Astrocyte (in vitro differentiated cells and primary cell): ENCODE measurements at regions not wholly inside any gene's neighbourhood (a gene's known extent, or its start where the extent isn't known, plus 50 kb on each side); places are given as distances from the start of the nearest gene placed in this dataset.
"Not testable (repeated sequence)": the region's sequence is repeated elsewhere in the genome, so short reads cannot be mapped to it uniquely, and the experiment has no call there.

Source experiments
- DNase-seq: peaks from one replicate; pipeline ENCODE4 v3.0.0-alpha.2; 2010; ENCODE audit warnings: low read depth
- FAIRE-seq: peaks from 2 replicates; lab custom pipeline; 2011; peaks lifted over from hg19 to GRCh38; lab: Jason Lieb, UNC
- H2AFZ ChIP-seq: 2 replicates; pipeline ENCODE4 v1.6.0; 2012; ENCODE audit warnings: low read depth, low read length, inconsistent platforms
- H3K27ac ChIP-seq: 2 replicates; pipeline ENCODE4 v1.5.1; 2011; ENCODE audit warnings: low read depth, low read length, inconsistent platforms
- H3K27me3 ChIP-seq: 2 replicates; pipeline ENCODE4 v1.6.0; 2011; ENCODE audit warnings: low read length, inconsistent platforms; ENCODE audit not compliant: insufficient read depth
- H3K36me3 ChIP-seq: 2 replicates; pipeline ENCODE4 v1.5.1; 2011; ENCODE audit warnings: low read length, inconsistent platforms; ENCODE audit not compliant: insufficient read depth
- H3K4me1 ChIP-seq: 2 replicates; pipeline ENCODE4 v1.5.1; 2011; ENCODE audit warnings: low read length, inconsistent platforms; ENCODE audit not compliant: insufficient read depth
- H3K4me2 ChIP-seq: 2 replicates; pipeline ENCODE4 v1.6.0; 2012; ENCODE audit warnings: low read length, inconsistent platforms
- H3K4me3 ChIP-seq: 2 replicates; pipeline ENCODE4 v1.5.1; 2011; ENCODE audit warnings: low read depth, mild to moderate bottlenecking, low read length, inconsistent platforms; ENCODE audit not compliant: insufficient read depth
- H3K79me2 ChIP-seq: 2 replicates; pipeline ENCODE4 v1.6.0; 2012; ENCODE audit warnings: mild to moderate bottlenecking, low read length, inconsistent platforms; ENCODE audit not compliant: insufficient read depth
- H3K9ac ChIP-seq: 2 replicates; pipeline ENCODE4 v1.6.0; 2012; ENCODE audit warnings: mild to moderate bottlenecking, low read length, inconsistent platforms
- H3K9me3 ChIP-seq: 2 replicates; pipeline ENCODE4 v1.5.1; 2012; ENCODE audit warnings: low read depth, mild to moderate bottlenecking, low read length, inconsistent platforms; ENCODE audit not compliant: insufficient read depth
- H4K20me1 ChIP-seq: 2 replicates; pipeline ENCODE4 v1.6.0; 2012; ENCODE audit warnings: low read length, inconsistent platforms; ENCODE audit not compliant: insufficient read depth
- H3K27ac Mint-ChIP-seq: one replicate; pipeline ENCODE4 v1.8.0; 2021; ENCODE audit warnings: mild to moderate bottlenecking, mixed read lengths; ENCODE audit not compliant: unreplicated experiment
- H3K27me3 Mint-ChIP-seq: one replicate; pipeline ENCODE4 v1.8.0; 2021; ENCODE audit warnings: low read depth, mixed read lengths; ENCODE audit not compliant: unreplicated experiment
- H3K36me3 Mint-ChIP-seq: one replicate; pipeline ENCODE4 v1.8.0; 2021; ENCODE audit warnings: low read depth, mixed read lengths; ENCODE audit not compliant: unreplicated experiment
- H3K4me1 Mint-ChIP-seq: one replicate; pipeline ENCODE4 v1.8.0; 2021; ENCODE audit warnings: low read depth, mixed read lengths; ENCODE audit not compliant: unreplicated experiment
- H3K4me3 Mint-ChIP-seq: one replicate; pipeline ENCODE4 v1.8.0; 2021; ENCODE audit warnings: mild to moderate bottlenecking, moderate library complexity, mixed read lengths; ENCODE audit not compliant: unreplicated experiment
- H3K9me3 Mint-ChIP-seq: one replicate; pipeline ENCODE4 v1.8.0; 2021; ENCODE audit warnings: mild to moderate bottlenecking, mixed read lengths; ENCODE audit not compliant: unreplicated experiment
- EZH2 ChIP-seq: IDR thresholded peaks from 2 replicates; pipeline ENCODE4 v1.6.1; 2012; ENCODE audit warnings: mild to moderate bottlenecking, low read length, inconsistent platforms; ENCODE audit not compliant: insufficient read depth
- TF ChIP-seq, protein P1 (sequence below): IDR thresholded peaks from 2 replicates; pipeline ENCODE4 v1.5.1; 2011; ENCODE audit warnings: low read depth, mild to moderate bottlenecking, inconsistent platforms, low read length, moderate library complexity; ENCODE audit not compliant: insufficient read depth

- Histone ChIP-seq H4K20me1 (no peaks in the 10 kb centered on the region), H3K79me2 (no peaks in the 10 kb centered on the region), H3K9ac (no peak overlapping the region), H3K4me1 (peaks cover 19% of the 10 kb centered on the region), H3K36me3 (no peaks in the 10 kb centered on the region), H3K27ac (no peak overlapping the region), H3K27me3 (no peaks in the 10 kb centered on the region), H3K4me3 (no peak overlapping the region), H2AFZ (no peak overlapping the region), H3K9me3 (no peaks in the 10 kb centered on the region), H3K4me2 (no peak overlapping the region)
- no peaks in the 10 kb centered on the region for H3K9me3 Mint-ChIP-seq
- DNase-seq (no peak), FAIRE-seq (no peak)
- H3K4me3 Mint-ChIP-seq, result no peak overlapping the region
- no peak overlapping the region for H3K27ac Mint-ChIP-seq
- H3K4me1 Mint-ChIP-seq, result peaks cover 32% of the 10 kb centered on the region
- no peaks in the 10 kb centered on the region for H3K27me3 Mint-ChIP-seq
- no peaks in the 10 kb centered on the region for H3K36me3 Mint-ChIP-seq
- TF ChIP-seq, protein P1, sequence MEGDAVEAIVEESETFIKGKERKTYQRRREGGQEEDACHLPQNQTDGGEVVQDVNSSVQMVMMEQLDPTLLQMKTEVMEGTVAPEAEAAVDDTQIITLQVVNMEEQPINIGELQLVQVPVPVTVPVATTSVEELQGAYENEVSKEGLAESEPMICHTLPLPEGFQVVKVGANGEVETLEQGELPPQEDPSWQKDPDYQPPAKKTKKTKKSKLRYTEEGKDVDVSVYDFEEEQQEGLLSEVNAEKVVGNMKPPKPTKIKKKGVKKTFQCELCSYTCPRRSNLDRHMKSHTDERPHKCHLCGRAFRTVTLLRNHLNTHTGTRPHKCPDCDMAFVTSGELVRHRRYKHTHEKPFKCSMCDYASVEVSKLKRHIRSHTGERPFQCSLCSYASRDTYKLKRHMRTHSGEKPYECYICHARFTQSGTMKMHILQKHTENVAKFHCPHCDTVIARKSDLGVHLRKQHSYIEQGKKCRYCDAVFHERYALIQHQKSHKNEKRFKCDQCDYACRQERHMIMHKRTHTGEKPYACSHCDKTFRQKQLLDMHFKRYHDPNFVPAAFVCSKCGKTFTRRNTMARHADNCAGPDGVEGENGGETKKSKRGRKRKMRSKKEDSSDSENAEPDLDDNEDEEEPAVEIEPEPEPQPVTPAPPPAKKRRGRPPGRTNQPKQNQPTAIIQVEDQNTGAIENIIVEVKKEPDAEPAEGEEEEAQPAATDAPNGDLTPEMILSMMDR, result no peak
- no peak for TF ChIP-seq EZH2
These were observed 221.1 kb downstream of the ZNF674 start for GRCh38 chrX:46324166-46324565.

DNA sequence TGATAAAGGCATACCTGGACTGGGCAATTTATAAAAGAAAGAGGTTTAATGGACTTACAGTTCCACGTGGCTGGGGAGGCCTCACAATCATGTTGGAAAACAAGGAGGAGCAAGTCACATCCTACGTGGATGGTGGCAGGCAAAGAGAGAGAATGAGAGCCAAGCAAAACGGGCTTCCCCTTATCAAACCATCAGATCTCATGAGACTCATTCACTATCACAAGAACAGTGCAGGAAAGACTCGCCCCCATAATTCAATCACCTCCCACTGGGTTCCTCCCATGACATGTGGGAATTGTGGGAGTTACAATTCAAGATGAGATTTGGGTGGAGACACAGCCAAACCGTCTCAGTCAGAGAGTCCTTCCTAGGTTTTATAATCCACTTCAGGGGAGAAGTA, 222.3 kb downstream of the ZNF674 start:
- H3K79me2 ChIP-seq, H3K27me3 ChIP-seq, H4K20me1 ChIP-seq, H3K4me3 Mint-ChIP-seq, FAIRE-seq, H3K27ac ChIP-seq, H3K36me3 ChIP-seq, H3K27ac Mint-ChIP-seq, DNase-seq, H3K27me3 Mint-ChIP-seq, H3K4me3 ChIP-seq, H3K36me3 Mint-ChIP-seq, H3K4me2 ChIP-seq, H3K9ac ChIP-seq, H2AFZ ChIP-seq, H3K9me3 ChIP-seq, H3K9me3 Mint-ChIP-seq: not testable (repeated sequence)
- H3K4me1 ChIP-seq, result peaks cover 19% of the 10 kb centered on the region
- peaks cover 27% of the 10 kb centered on the region for H3K4me1 Mint-ChIP-seq

- Histone ChIP-seq H4K20me1 (no peaks in the 10 kb centered on the region), H3K36me3 (no peaks in the 10 kb centered on the region), H3K79me2 (no peaks in the 10 kb centered on the region), H3K4me2 (no peak overlapping the region), H3K9me3 (no peaks in the 10 kb centered on the region), H3K27ac (no peak overlapping the region), H3K4me1 (peaks cover 12% of the 10 kb centered on the region), H3K4me3 (no peak overlapping the region), H3K27me3 (no peaks in the 10 kb centered on the region), H2AFZ (no peak overlapping the region), H3K9ac (no peak overlapping the region)
- Mint-ChIP-seq H3K36me3 (no peaks in the 10 kb centered on the region), H3K27me3 (no peaks in the 10 kb centered on the region), H3K27ac (no peak overlapping the region), H3K4me3 (no peak overlapping the region), H3K4me1 (peaks cover 23% of the 10 kb centered on the region), H3K9me3 (no peaks in the 10 kb centered on the region)
- no peak for DNase-seq
- peak; percentile 26 for FAIRE-seq
- no peak for TF ChIP-seq EZH2
- TF ChIP-seq, protein P1, result no peak
These were observed 223.5 kb downstream of the ZNF674 start for GRCh38 chrX:46321676-46322075.
